ENCODE measurements at regions not wholly inside any gene's neighbourhood (a gene's known extent, or its start where the extent isn't known, plus 50 kb on each side); places are given as distances from the start of the nearest gene placed in this dataset.

DNA sequence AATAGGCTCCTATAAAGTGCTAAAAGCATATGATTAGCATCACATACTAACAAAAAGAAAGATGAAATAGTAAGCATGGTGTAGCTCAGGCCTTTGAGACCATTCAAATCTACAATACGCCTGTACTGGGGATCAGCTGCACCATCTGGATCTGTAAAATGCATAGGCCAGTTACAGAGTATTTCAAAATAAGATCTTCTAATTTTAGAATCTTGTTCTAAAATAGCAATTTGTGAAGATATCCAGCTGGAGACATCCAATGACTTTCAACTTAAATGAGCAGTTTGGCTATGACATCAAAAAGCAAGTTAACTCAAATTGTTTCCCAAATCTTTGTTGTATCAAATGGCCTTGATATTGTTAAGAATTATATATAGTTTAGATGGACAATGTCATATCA lies 386.3 kb downstream of the MRPS30 start:
- TF ChIP-seq CTCF (IDR thresholded peaks at IDR 0.05) (no peak), POLR2A (IDR thresholded peaks at IDR 0.05) (no peak)

All from uterus (tissue), 2 donors.